DMS79 (cell line): ENCODE measurements at regions not wholly inside any gene's neighbourhood (a gene's known extent, or its start where the extent isn't known, plus 50 kb on each side); places are given as distances from the start of the nearest gene placed in this dataset.
"Not testable (repeated sequence)": the region's sequence is repeated elsewhere in the genome, so short reads cannot be mapped to it uniquely, and the experiment has no call there.

Experiments
- DNase-seq: peaks from one replicate; lab custom pipeline; 2025; lab: John Stamatoyannopoulos, UW

DNA sequence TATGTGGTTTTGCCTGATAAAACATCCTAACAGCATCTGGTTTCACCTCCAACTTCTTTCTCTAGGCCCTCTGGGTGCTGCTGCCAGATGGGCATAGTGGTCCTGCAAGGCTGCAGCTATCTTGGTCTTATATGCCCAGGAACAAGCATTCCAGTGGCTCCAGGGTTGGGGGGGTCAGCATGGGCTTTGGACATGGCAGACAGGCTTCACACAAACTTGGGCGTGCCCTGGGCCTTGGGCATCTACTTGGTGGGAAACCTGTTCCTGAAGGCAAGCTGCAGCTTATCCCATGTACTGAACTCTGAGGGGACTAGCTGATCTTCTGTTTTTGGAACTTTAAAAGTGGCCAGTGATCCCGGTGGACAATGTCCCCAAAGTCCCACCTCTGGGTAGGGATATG lies 54.9 kb upstream of the ZNF678 start:
- DNase-seq: no peak

DNA sequence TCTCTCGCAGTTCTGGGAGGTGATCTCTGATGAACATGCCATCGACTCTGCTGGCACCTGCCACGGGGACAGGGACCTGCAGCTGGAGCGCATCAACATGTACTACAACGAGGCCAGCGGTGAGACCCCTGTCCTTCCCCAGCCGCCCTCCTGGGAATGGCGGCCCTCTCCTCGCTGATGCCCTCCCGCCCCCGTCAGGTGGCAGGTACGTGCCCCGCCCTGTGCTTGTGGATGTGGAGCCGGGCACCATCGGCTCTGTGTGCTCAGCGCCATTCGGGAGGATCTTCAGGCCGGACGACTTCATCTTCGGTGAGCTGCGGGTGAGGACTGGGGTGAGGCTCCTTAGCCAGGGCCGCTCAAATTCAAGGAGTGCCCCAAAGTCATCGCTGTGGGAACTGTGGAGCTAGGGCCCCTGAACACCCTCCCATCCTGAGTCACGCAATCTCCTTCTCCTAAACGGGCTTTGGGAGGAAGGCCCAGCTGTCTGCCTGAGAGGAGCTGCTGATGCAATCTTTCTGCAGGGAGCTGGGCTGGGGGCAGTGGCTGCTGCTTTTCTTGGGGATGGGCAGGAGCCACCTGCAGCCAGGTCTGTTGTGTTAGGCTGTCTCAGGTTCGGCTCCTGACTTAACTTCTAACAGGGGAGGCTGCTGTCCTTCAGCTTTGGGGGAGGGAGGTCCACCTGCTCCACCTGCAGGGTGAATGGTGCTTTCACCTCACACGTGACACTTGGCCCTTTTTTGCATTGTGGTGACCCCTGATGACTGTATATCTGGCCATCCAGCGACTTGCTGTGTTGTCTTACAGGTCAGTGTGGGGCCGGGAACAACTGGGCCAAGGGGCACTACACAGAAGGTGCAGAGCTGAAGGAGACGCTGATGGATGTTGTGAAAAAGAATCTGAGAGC lies 56.6 kb upstream of the ZNF678 start:
- DNase-seq: not testable (repeated sequence)

DNA sequence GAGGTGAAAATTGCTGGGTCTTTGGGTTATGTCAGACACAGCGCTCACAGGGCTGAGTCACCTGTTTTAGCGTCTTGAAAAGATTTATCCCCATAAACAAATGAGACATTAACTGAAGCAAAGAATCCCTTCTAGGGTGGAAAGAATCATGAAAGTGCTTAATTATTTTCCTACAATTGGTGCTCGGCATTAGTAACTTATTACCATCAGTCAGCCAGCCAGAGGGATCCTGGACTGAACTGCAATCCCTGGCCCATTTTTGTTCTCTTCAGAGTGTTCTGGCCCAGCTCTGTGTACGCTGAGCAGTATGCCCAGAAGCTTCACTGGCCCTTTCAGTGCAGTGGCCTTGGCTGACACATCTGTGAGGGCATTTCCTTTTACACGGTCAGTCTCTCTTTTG lies 67.3 kb upstream of the ZNF678 start:
- DNase-seq: not testable (repeated sequence)

DNA sequence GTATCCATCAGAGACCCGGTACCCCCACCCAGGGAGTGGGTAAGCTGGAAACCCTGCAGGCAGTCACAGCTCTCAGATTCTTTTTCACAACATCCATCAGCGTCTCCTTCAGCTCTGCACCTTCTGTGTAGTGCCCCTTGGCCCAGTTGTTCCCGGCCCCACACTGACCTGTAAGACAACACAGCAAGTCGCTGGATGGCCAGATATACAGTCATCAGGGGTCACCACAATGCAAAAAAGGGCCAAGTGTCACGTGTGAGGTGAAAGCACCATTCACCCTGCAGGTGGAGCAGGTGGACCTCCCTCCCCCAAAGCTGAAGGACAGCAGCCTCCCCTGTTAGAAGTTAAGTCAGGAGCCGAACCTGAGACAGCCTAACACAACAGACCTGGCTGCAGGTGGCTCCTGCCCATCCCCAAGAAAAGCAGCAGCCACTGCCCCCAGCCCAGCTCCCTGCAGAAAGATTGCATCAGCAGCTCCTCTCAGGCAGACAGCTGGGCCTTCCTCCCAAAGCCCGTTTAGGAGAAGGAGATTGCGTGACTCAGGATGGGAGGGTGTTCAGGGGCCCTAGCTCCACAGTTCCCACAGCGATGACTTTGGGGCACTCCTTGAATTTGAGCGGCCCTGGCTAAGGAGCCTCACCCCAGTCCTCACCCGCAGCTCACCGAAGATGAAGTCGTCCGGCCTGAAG lies 69.3 kb upstream of the ZNF678 start:
- DNase-seq: not testable (repeated sequence)

DNA sequence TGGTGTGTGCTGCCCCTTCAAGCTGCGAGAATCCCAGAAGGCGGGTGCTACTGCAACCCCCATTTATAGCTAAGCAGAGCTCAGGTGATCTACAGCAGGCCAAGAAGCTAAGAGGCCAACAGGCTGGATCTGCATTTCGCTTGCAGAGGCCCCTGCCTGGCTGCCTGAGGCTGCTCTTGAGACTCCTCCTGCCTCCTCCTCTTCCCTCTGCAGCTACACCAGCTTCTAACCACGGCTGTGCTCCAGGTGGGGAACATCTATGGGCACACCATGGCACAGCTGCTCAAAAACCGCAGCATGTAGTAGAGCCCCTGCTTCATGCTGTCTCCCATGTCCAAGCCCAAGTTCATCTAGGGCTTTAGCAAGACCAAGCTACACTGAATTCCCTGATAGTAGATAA lies 72.9 kb upstream of the ZNF678 start:
- DNase-seq: no peak

DNA sequence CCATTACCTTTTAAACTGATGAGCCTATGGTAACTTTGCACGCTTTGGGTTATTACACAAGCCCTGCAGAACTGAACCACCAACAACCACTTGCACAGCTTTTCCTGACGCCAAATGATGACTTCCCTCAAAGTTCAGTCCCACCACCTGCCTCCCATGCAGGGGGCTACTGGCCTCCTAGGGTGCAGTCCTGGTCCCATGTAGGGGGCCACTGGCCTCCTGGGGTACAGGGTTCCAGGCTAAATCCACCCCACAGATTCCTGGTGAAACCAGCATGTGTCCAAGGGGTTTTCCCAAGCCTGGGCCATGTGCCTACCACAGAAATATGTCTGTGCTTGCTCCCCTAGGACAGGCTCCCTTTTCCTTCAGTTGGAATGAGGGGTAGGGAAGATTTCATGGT lies 73.4 kb upstream of the ZNF678 start:
- DNase-seq: no peak

DNA sequence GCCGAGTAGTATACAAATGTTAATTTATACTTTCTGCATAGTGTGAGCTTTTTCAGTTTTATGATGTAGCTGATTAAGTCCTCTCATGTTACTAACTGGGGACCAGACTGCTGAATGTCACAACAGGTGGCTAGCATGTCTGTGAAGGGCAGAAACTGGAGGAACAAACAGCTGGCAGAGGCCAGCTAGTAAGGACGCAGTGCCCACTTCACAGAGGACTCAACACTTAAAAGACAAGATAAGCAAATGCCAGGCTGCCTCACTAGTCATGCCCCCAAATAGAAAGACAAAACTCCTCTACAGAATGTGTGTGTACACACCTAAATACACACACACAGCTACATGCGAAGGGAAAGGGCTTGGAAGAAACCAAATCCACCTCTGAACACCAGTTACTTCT lies 73.8 kb upstream of the ZNF678 start:
- DNase-seq: no peak

DNA sequence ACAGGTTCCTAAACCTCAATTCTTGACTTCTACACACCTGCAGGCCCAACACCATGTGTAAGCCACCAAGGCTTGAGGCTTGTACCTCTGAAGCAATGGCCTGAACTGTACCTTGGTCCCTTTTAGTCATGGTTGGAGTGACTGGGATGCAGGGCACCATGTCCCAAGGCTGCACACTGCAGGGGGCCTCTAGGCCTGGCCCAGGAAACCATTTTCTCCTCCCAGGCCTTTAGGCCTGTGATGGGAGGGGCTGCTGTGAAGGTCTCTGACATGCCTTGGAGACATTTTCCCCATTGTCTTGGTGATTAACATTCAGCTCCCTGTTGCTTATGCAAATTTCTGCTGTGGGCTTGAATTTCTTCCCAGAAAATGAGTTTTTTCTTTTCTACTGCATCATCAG lies 75.8 kb upstream of the ZNF678 start:
- DNase-seq: no peak

DNA sequence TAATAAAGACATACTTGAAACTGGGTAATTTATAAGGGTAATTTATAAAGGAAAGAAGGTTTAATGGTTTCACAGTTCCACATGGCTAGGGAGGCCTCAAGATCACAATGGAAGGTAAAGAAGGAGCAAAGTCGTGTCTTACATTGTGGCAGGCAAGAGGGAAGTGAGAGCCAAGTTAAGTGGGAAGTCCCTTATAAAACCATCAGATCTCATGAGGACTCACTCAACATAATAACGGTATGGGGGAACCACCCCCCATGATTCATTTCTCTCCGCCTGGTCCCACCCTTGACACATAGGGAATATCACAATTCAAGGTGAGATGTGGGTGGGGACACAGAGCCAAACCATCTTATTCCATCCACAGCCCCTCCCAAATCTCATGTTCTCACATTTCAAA lies 76.8 kb upstream of the ZNF678 start:
- DNase-seq: no peak

DNA sequence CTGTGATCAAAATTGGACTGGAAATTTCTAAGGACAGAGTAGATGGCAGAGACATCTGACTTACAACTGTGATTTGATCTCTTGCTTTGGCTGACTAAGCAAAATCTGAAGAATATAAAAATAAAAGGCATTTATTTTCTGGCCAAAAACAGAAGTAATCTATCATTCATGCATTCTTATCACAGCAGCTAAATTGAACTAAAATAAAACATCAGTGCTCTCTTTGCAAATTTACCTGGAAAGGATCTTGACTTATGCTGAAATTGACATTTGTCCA lies 81.4 kb upstream of the ZNF678 start:
- no peak for DNase-seq

DNA sequence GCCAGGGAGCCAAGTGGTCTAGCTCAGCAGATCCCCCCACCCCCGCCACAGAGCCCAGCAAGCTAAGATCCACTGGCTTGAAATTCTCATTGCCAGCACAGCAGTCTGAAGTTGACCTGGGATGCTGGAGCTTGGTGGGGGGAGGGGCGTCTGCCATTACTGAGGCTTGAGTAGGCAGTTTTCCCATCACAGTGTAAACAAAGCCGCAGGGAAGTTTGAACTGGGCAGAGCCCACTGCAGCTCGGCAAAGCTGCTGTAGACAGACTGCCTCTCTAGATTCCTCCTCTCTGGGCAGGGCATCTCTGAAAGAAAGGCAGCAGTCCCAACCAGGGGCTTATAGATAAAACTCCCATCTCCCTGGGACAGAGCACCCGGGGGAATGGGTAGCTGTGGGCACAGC lies 89.3 kb upstream of the ZNF678 start:
- not testable (repeated sequence) for DNase-seq

DNA sequence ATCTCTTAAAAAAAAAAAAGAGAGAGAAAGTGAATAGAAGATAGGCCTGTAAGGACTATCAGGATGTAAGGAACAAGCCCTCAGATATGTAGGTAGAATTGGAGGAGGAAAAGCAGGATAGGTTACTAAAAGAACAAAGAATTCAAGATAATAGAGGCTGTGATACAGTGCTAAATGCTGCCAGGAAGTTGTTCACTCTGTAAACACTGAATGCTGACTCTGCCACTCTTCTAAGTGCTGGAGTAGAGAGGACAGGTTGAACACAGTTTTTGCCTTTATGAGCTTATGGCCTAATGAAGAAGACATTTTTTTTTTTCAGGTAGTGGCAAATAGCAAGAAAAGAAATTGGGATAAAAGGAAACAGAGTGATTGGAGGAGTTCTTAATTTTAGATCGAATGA lies 90.6 kb upstream of the ZNF678 start:
- DNase-seq: no peak

DNA sequence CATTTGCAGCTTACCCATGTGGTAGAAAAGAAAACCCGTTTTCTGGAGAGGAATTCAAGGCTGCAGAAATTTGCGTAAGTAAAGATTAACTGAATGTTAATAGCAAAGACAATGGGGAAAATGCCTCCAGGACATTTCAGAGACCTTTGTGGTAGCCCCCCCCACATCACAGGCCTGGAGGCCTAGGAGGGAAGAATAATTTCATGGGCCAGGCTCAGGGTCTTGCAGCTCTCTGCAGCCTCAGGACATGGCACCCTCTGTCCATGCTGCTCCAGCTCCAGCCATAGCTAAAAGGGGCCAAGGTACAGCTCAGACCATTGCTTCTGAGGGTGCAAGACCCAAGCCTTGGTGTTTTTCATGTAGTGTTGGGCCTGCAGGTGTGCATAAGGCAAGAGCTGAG lies 92.7 kb upstream of the ZNF678 start:
- DNase-seq: no peak

DNA sequence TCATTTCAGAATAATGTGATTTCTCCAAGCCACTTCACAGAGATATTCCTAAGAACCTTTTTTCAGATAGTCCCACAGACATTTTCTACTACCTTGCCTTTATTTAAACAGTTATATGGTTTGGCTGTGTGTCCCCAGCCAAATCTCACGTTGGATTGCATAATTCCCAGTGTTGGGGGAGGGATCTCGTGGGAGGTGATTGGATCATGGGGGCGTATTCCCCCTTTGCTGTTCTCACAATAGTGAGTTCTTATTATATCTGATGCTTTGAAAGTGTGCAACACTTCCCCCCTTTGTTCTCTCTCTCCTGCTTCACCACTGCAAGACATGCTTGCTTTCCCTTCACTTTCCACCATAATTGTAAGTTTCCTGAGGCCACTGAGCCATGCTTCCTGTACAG lies 93.6 kb upstream of the ZNF678 start:
- no peak for DNase-seq

DNA sequence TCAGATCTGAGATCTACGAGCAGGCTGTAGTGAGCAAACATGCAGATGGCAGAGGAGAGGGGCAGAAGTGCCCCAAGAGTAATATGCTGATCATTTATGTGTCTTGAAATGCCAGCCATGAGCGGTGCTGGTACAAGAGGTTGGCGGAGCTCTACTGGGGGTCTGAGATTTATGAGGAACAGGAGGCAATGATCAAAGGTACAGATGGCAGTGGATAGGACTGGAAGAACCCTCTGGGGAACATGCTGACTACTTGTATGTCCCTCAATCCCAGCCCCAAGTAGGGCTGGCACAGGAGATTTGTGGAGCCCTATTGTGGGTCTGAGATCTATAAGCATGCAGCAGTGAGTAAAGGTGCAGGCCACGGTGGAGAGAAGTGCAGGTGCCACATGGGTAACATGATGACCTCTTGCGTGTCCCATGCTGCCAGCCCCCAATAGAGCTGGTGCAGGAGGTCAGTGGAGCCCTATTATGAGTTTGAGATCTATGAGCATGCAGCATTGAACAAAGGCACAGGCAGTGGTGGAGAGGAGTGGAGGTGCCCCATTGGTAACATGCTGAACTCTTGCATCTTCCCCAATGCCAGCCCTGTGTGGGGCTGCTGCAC lies 97.2 kb upstream of the ZNF678 start:
- DNase-seq: no peak

DNA sequence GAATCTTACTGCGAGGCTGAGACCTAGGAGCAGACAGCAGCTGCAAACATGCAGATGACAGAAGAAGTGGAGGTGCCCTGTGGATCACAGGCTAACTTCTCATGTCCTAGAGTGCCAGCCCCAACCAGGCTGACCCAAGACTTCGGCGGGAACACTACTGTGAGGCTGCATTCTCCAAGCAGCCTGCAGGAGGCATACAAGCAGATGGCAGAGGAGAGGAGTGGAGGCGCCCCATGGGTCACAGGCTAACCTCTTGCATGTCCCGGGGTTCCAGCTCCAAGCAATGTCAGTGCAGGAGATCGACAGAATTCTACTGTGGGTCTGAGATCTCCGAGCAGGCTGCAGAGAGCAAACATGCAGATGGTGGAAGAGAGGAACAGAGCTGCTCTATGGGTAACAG lies 98.1 kb upstream of the ZNF678 start:
- no peak for DNase-seq

DNA sequence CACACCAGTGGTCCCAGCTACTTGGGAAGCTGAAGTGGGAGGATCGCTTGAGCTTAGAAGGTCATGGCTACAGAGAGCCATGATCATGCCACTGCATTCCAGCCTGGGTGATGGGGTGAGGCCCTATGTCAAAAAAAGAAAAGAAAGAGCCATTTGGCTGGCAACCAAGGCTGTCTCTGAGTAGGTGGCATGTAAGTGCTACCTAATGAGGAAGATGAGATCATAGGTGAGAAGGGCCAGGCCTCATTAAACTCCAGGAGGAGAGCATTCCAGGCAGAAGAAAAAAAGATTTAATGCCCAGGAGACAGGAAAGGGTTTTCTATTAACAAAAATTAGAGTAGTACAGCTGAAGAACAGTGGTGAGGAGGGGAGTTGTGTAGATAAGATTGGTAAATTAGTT lies 103.4 kb upstream of the ZNF678 start:
- DNase-seq: no peak

DNA sequence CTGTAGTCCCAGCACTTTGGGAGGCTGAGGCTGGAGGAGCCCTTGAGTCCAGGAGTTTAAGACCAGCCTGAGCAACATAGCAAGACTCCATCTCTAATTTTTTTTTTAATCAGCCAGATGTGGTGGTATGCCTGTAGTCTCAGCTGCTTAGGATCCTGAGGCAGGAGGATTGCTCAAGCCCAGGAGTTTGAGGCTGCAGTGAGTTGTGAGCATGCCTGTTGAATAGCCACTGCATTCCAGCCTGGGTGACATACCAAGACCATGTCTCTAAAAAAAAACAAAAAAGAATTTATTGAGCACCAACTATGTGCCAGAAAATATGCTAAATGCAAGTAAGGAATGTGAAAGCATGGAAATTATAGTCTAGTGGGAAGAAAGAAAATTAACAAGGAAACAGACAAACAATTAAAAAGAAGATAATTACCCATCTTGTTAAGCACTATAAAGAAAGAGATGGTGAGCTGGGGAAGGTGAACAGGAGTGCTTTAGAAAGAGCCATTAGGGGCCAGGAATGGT lies 104.0 kb upstream of the ZNF678 start:
- no peak for DNase-seq

DNA sequence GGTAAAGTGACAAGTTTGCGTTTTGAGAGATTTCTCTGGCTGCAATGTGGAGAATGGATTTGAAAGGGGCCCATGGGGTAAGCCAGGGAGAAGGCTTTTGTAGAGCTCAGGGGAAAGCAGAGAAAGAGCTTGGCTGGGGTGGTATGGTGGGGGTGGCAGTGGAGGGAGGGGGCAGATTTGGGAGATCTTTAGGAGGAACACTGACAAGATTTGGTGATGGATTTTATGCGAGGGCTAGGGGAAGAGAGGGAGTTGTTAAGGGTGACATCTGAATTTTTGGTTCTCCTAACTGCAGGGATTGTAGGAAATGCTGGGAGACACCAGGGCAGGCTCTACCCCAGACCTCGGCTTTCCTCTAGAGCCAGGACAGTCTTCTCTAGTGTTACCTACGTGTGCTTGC lies 108.7 kb upstream of the ZNF678 start:
- DNase-seq: no peak

DNA sequence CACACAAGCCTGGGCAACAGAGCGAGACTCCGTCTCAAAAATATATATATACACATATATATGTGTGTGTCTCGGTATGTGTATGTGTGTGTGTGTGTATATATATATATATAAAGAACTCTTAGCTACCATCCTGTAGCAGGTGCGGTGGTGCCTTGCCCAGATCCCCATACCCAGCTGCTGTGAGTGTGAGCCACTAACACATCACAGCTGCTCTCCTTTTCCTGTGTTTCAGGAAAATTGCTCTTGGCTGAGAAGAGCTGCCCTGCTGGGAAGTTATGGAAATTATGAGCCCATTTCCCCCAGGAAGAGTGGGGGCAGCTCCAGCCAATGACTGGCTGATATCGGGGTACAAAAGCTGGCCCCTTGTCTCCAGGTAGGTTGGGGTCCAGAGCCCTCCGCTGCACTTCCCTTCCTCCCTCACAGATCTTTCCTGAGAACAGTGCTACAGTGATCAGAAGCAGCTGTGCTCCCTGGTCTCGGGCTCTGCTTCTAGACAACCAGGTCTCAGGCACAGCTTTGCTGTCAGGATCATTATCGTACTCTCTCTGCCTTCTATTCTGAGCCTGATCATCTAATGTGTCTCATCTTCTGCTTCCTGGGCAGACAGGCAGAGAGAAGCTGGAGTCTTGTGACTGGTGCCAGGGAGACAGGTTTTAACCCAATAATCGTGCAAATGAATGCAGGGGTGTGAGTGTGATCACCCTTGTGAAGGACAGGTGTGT lies 109.6 kb upstream of the ZNF678 start:
- DNase-seq: no peak

DNA sequence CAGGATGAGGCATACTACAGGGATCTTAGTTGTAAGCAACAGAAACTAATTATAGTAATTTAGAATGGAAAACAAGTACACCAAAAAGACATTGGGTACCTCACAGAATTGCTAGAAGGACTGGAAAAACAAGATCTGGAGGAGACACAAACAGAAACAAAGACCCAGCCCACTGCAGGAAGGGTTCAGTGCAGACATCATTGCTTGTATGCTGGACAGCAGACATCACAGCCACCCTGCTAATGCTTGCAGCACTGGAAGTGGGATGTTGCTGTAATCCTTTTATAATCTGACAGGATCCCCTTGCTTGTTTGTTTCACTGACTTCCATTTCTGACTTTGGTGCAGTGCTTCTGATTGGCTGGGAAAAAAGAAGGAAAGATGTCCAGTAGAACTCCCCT lies 111.4 kb upstream of the ZNF678 start:
- no peak for DNase-seq

DNA sequence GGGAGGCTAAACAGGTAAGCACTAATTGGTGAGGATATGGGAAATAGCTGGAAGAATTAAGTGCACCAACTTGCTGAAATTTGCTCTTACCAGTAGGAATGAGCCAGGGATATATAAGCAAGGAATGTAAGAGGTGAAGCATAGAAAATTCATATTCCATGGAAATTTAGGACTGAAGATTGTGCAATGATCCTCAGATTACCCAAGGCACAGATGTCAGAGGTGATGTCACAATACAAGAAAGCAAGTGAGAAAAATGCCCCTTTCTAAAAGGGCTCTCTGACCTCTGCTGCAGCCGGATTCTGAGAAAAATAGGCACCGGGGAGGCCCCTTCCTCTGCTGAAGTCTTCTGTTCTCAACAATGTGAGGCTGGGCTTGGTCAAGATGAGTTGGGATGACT lies 112.3 kb upstream of the ZNF678 start:
- DNase-seq: no peak

DNA sequence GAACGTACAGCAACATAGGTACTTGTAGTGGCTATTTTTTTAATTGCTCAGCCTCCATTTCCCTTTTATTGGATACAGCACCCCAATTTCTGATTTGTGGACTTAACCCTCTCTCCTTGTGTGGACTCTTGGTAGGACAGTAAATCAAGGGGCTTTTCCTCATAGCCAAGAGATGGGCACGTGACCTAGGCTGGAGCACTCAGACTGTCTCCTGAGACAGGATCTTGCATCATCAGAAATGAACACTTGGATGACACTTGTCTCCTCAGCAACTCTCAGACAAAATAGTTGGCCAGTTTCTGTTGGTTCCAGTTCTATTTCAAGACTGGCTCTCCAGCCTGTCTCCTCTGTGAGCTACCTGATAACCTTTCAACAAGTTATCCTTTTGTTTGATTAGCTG lies 112.9 kb upstream of the ZNF678 start:
- DNase-seq: no peak
